DMS53 treated with DMSO at 0.1 percent for 48 hours (cell line): ENCODE measurements at regions not wholly inside any gene's neighbourhood (a gene's known extent, or its start where the extent isn't known, plus 50 kb on each side); places are given as distances from the start of the nearest gene placed in this dataset.
"Not testable (repeated sequence)": the region's sequence is repeated elsewhere in the genome, so short reads cannot be mapped to it uniquely, and the experiment has no call there.

Source experiments
- DNase-seq: peaks from one replicate; lab custom pipeline; 2025; ENCODE audit not compliant: unreplicated experiment; lab: John Stamatoyannopoulos, UW

- no peak for DNase-seq
Measured at GRCh38 chr2:122007577-122007976, 252.1 kb downstream of the TSN start.

DNA sequence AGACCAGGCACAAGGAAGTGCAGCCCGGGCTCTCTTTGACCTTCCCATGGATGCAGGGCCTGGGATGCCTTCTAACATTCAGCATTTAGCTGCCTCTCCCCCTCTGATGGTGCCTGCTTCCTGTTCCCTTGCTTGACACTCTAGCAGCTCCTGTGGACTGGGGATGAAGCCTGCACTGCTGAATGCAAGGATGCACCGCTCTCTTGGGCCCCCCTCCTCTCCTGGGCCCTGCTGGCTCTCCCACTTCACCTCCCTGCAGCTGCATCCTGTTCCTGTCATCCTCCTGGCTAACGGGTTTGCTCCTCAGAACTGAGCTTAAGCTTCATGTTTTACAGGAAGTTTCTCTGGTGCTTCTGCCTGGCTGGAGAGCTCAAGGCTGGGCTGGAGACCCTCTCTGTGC is 254.1 kb downstream of the TSN start:
- peak; percentile 11 for DNase-seq

GRCh38 chr2:122011493-122012270 is 256.2 kb downstream of the TSN start:
- DNase-seq = no peak

DNA sequence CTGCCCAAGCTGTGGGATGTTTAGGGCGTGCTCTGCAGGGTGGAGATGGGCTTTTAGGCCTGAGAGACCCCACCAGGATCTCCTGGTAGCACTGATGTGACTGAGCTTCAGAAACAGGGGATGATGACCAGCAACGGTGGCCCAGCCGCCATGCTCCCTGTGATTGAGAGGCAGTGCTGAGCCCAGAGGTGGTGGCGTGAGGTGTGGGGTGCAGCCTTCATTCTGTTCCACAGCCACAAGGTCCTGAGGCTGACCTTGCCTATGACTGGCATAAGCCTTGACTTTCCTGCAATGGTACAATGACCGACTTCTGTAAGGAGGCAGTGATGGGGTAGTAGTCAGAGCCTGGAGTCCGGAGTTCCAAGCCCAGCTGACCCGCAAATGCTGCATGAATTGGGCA is 263.3 kb downstream of the TSN start:
- no peak for DNase-seq

DNA sequence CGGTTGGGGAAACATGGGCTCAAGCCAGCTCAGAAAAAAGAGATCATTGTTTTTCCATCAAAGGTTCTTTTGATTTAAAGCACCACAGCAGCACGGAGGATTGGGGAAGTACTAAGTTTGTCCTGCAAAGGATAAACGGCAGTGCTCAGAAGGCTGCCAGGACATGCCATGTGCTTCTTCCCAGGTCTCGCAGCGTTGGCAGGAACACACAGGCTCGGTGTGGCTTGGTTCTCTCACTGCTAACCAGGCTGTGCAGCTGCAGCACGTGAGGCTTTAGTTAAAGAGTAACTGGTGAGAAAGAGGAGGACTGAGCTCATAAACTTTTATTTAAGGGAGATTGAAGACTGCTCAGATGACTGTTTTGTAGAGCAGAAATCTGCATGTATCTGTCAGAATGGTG is 264.3 kb downstream of the TSN start:
- DNase-seq = peak; percentile 79

GRCh38 chr2:122020377-122020776 is 264.9 kb downstream of the TSN start:
- no peak for DNase-seq

DNA sequence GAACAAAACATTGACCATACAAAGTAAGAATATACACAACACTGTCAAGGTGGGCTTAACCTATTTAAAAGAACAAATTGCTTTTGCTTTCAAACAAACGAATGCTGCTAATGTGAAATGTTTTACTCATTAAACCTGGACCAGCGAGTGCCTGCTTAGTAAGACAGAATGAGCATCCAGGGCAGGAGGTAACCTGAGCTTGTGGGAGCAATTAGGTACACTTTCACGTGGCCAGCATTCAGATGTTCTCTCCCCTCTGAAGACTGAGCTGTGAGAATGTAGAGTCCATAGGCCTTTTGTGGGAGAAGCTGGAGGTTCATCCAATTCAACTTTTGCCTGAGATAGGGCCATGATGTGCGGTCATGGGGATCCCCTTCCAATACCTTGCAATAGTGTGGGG is 266.5 kb downstream of the TSN start:
- no peak for DNase-seq

DNA sequence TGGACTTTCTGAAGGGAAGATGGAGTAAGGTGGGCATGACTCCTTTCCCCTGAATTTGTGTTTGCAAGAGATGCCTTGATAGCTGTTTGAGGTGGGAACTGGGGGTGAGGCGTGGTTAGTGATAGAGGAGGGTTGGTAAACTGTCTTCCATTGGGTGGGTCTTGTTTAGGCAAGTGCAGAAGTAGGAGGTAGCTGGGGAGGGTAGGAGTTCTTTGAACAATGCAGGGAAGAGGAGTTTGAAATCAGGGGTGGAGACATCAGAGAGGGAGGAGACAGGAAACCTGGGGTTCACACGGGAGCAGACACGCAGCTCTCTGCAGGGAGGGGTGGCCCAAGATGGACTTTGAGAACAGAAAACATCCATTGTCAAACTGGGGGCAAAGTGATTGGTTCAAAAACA is 267.1 kb downstream of the TSN start:
- no peak for DNase-seq

DNA sequence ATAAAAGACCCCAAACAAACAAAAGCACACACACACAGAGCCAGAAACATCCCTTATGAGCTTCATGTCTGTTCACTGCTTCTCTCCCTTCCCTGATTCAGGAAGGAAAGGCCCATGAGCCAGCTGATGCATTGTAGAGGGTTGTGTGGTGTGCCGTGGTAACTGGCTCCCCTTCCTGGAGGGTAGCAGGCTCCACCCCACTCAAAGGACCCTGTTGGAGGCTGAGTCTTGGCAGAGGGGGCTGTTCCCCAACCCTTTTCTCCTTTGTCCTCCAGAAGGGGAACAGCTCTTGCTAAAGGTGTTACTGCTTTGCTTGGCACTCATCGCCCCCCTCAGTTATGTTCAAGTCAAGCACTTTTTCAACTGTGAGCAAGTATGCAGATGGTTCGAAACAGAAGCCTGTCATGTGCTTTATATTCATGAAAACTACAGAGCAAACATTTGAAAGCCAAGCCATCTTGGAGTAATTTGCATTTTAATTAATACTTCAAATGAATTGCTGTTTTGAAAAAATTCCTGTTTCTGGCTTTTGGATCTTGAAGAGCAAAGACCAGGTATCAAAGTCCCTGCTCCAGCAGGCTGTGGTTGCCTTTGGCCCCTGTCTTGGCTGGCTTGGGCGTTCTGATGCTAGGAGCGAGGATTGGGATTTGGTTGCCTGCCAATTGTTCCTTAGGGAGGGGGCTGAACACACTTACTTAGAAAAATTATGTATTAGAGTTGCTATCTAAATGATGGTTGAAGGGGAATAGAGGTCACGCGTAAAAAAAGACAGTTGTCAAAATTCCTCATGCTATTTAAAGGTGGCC is 267.8 kb downstream of the TSN start:
- no peak for DNase-seq

DNA sequence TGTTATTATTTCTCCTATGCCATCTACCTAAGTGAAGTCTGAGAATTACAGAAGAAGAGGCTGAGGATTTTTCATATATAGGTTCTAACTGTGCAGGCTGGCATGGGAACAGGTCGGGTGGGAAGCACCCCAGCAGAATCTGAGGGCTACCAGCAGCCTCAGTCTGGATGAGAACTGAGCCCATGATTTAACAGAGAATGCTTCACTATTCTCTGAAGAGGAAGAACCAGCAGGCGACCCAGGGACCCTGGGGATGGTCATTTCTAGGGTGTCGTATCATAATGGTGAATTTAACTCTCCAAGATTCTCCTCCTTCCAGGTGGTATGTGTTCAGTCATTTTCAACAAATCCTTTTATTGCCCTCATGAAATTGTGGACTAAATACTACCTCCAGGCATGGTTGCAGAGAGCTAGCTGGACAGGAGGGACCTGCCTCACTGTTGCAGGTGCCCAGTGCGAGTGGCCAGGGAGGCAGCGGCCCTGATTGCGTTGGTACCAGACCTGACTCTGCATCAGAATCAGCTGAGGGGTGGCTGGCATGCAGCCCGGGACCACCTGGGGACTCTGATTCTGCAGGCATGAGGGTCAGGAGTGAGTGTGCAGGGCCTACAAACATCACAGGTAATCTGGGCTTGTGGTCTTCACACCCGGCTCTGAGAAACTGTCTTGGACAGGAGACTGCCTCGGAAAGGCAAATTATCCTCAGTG is 272.2 kb downstream of the TSN start:
- DNase-seq = no peak

GRCh38 chr2:122028371-122029100 is 273.1 kb downstream of the TSN start:
- DNase-seq = no peak

DNA sequence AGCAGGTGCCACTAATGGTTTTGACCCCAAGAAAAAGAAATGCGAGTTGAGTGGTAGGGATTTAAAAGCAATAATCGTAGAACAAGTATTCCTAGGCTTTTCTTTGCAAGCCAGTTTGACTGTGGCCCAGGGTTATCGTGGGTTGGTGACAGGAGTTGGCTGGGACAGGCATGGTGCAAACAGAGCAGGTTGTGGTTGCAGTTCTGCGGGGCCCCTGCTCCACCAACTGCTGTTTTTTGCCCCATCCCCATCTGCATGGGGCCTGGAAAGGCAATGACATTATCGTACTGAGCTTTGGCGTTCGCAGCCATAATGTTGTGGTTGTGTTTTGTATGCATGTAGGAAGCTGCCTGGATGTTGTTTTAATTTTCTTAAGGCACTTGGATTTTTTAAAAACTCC is 274.0 kb downstream of the TSN start:
- DNase-seq = no peak

GRCh38 chr2:122029945-122030344 is 274.5 kb downstream of the TSN start:
- no peak for DNase-seq

DNA sequence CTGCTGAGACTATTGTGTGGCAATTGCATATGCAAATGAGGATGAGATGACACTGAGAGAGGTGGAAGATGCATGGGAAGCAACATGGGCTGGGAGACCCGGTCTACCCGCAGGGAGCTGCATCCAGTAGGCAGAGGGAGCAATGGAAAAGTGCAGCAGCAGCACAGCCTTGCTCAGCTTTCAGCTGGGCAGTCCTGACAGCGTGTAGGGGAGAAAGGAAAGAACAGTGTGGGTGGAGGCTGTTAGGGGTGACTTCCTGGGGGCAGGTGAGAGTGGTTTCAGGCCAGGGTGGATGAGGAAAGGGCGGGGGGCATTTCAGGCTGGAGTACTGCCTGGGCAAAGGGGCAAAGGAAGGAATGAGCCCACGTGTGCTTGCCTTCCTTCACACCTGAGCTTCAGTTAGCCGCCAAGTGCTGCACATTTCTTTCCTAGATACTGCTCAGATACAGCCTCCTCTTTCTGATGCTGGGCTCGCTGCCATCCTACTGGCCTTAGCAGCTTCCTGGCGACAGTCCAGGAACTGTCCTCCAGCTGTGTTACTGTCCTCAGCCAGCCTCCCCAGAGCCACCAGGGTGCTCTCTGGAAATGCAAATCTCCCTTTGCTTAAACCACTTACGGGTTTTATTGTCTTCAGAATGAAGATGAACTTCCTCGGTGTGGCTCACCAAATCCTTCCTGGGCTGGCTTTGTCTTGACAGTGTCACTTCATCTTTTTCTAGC is 276.3 kb downstream of the TSN start:
- DNase-seq = no peak

- DNase-seq = no peak
Measured at GRCh38 chr2:122032264-122032645, 276.8 kb downstream of the TSN start.

DNA sequence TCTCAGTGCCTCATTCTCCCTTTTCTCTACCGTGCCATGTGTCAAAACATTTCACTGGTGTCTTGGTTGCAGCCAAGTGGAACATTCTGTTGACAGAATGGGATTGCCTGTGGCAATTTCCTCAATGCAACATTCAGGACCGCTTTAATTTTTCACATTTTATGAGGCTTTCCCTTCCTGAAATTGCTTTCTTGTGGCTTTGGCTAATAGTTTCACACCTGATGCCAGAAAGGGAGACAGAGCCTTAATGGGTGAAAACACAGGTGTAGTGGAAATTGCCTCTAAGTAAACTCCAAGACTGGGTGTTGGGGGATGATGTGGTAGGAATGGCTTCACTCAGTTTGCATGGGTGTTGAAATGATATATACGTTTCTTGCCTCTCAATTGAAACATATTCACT is 278.3 kb downstream of the TSN start:
- DNase-seq = no peak

DNA sequence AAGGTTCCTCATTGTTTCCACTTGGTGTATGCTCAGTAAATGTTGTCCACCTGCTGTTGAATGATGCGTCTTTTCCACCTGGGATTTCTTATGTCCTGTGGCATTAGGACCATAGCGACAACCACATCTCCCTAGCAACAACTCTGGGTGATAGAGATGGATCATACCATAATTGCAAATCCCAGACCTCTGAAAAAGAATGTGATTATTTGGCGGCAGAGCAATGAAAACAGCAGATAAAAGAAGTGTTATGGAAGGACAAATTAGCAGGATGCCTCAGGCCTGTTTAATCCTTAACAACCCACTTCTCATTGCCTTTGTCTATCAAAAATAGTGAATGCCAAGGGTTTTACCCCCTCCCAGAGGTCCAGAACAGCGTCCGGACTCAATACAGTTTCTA is 278.9 kb downstream of the TSN start:
- DNase-seq = no peak

- DNase-seq = no peak
Measured at GRCh38 chr2:122034777-122035176, 279.3 kb downstream of the TSN start.

DNA sequence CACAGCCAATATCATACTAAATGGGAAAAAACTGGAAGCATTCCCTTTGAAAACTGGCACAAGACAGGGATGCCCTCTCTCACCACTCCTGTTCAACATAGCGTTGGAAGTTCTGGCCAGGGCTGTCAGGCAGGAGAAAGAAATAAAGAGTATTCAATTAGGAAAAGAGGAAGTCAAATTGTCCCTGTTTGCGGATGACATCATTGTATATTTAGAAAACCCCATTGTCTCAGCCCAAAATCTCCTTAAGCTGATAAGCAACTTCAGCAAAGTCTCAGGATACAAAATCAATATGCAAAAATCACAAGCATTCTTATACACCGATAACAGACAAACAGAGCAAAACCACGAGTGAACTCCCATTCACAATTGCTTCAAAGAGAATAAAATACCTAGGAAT is 283.4 kb downstream of the TSN start:
- DNase-seq = not testable (repeated sequence)

DNA sequence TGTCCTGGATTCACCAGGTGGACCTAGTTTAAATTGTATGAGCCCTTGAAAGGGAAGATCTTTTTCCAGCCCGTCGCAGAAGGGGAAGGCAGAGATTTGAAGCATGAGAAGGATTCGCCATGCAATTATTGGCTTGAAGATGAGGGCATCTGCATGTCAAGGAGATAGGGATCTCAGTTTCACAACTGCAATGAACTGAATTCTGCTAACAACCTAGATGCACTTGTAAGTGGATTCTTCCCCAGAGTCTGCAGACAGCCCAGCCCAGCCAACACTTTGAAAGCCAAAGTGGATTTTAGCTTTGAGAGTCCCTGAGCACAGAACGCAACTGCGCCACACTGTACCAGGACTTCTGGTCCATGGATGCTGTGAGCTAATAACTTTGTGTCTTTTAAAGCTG is 286.0 kb downstream of the TSN start:
- DNase-seq = no peak

- DNase-seq = not testable (repeated sequence)
Measured at GRCh38 chr2:122051659-122052058, 296.2 kb downstream of the TSN start.
